NCI-H748 (cell line): ENCODE measurements at regions not wholly inside any gene's neighbourhood (a gene's known extent, or its start where the extent isn't known, plus 50 kb on each side); places are given as distances from the start of the nearest gene placed in this dataset.

Source experiments
- DNase-seq: peaks from one replicate; lab custom pipeline; 2025; ENCODE audit not compliant: unreplicated experiment; lab: John Stamatoyannopoulos, UW

DNA sequence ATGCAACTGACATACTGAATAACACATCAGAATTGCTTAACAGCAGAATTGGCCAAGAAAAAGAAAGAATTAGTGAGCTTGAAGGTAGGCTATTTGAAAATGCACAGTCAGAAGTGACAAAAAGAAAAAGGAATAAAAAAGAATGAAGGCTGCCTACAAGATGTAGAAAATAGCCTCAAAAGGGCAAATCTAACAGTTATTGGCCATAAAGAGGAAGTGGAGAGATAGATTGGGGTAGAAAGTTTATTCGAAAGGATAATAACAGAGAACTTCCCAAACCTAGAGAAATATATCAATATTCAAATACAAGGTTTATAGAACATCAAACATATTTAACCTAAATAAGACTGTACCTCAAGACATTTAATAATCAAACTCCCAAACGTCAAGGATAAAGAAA is 67.5 kb downstream of the ATP6V1G3 start:
- no peak for DNase-seq

DNA sequence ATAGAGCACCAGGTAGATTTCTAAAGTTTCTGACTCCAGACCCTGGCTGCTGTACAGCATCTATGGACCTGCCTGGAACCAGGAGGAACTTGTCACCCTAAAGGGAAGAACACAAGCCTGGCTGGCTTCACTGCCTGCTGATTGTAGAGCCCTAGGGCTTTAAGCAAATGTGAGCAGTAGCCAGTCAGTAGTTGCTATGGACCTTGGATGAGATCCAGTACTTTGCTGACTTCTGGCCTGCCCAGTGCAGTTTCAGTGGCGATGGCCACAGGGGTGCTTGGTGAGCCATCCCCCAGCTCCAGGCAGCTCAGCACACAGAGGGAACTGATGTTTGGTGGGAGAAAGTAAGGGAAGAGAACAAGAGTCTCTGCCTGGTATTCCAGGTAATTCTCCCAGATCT is 68.4 kb downstream of the ATP6V1G3 start:
- DNase-seq = no peak

DNA sequence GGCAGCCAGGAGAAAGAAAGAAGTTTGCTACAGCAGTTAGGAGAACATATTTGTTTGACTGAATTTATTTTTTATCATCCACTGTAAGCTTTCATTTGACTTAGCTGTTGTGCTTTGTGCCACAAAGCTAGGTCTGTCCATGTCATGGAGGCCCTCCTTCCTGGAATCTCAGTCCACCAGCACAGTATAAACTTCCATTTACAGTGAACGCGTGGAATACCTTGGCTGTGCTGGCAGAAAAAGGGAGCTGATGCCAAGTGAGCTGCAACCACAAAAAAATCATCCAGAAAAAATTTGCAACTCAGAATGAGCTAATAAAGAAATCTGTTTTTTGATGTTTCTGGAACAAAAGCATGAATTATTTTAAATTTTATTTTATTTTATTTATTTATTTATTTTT is 72.6 kb downstream of the ATP6V1G3 start:
- DNase-seq = no peak

DNA sequence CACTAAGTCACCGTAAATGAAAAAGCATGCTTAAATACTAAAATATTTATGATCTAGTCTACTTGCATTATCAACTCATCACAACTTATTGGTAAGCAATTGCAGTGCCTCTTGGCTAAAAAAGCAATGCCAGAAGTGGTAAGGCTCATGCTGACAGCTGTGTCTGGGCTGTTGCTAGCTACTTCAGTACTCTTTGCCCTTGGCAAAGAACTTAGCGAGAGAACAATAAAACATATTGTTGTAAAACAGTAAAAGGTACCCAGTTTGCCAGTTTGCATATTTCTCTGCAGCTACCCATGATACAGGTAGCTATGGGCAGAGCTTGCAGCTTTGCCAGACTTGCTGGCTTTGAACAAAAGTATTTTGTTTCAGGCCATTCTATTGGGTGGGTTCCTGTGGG is 73.1 kb downstream of the ATP6V1G3 start:
- no peak for DNase-seq

DNA sequence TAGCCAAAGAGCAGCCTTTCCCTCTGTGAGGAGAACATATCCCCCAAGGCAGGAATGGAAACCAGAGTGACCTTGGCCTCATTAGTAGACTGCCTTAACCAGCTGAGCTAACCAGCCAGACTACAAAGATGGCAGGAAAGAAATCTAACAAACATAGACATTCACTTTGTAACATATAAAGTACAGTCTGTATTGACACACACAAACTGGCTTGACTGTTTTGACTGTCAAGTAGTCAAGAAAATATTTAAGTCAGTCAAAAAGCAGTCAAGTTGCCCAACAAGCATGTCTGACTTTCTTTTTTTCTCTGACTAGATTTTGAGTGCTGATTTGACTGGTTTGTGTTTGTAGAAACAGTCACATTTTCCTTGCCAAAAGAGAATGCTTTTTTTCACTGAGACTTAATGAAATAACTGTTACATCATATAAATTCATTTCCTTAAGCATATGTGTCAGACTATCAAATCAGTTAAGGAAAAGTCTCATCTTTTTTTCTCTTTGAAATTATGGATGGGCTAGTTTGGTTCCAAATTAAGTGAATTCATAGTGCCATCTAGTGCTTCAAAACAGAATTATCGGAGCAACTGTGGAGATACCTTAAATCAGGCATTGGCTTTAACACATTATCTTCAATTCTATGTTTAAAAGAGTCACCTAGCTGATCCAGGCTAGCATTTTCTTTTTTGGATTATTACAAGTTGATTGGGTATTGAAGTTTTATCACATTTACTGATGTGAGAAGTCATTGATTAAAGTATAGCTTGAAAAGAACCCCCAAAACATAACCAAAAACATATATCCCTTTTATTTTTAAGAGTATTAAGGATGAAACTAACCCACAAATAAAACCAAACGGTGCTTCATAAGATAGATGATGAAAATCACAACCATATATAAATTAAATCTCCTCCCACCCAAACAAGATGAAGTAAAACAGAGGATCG is 75.0 kb downstream of the ATP6V1G3 start:
- peak; percentile 44 for DNase-seq

DNA sequence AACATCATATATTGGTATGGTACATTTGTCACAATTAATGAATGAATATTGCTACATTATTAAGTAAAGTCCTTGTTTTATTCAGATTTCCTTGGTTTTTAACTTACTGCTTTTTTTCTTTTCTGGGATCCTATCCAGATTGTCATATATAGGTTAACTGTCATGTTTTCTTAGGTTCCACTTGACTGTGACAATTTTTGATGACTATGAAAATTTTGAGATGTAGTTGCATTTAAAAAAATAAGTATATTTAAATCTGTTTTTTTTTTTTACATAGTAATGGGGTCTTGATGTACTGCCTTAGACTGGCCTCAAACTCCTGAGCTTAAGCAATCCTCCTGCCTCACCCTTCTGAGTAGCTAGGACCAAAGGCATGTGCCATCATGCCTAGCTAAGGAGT is 76.8 kb downstream of the ATP6V1G3 start:
- DNase-seq = no peak

DNA sequence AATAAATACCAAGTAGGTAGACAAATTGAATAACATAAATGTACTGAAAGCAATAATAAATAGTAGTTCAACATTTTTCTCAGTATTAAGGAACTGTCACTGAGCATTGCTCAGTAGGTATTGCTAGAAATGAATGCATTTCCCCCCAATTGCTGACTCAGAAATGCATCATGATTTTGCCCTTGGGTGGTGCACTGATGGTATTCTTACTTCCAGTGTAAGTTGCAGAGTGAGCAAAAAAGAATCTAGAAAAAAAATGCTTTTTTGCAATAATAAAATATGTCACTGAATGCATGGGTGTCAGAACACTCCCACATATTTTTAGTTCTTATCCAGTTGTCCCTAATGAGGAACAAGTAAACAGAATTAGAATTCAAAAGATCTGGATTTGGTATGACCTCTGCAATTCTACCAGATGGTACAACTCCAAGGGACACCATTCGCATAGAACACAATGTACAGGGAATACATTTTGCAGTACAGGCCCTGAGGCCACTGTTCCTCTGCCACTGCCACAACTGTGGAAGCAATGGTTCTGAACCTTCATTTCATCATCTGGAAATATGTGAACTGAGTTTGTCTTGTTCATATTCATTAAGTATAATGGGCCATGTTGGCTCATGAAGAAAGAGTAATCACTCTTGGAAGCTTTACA is 78.0 kb downstream of the ATP6V1G3 start:
- no peak for DNase-seq

DNA sequence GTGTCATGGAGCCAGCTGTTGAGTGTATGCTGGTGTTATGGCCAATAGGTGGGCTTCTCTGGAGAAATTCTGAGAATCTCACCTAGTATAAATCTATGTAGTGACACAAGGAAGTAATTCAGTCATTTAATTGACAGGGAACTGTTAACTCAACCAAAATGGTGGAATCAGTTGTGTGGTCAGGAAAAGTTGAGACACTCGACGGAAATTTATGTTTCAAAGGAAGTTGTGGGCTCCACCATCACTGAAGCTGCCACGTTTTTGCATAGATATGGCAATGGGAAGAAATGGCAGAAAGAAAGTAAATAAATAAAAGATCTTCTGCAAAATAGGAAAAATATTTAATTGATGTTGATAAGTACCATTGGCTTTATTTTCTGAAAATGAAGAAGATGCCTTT is 84.5 kb downstream of the ATP6V1G3 start:
- DNase-seq = no peak

DNA sequence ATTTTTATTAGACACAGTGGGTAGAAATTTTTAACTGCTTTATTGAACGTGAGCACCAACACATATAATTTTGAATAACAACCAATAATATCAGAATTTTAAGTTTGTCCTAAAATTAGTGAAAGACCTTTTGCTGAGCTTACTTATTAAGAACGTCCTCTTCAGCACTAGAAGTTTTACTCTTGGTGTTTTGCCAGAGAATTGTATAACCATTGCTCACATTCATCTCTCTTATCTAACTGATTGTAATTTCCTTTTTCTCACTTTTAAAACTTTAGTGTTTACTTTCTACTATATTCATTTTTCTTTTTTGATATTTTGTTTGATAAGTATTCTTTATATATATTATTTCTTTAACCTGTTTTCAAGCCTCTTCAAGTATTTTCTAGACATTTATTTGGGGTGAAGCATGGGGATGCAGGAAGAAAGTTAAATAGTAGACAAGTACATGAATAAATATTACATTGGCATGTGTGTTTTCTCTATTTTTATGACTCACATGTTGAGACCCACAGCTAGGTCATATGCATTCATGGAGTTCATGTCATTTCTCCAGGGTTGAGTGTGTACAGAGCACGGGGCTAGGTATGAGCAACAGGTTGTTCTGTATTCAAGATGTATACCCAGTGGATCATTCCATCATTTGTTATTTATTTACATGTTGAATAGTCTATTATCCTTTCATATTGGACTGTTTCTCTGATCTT is 90.6 kb downstream of the ATP6V1G3 start:
- no peak for DNase-seq

DNA sequence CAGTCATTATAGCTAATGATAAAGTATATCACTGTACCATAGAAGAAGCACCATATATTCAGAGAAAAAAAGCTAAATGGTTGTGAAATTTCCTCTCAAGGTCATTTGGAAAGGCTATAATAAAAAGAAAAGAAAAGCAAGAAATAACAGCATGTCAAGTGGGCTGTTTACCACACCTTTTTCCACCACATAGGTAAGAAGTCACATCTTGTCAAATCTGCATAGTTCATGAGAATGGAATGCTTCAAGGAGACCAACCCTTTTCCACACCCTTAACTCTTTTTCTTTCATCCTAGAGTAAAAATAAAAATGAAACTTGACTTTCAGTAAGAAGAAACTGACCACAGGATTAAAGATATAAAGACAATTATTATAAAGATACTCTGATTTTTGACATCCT is 91.2 kb downstream of the ATP6V1G3 start:
- no peak for DNase-seq

DNA sequence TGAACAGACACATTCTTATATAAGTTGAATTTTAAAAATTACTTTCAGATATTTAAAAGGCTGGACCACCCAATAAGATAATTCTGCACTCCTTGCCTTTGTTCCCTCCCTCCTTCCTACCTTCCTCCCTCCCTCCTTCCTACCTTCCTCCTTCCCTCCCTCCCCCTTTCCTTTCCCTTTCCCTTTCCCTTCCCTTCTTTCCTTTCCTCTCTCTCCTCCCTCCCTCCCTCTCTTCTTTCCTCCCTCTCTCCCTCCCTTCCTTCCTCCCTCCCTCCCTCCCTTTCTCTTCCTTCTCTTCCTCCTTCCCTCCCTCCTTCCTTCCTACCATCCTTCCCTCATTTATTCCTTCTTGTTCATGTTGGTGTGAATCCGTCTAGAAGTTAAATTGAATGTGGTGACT is 93.0 kb downstream of the ATP6V1G3 start:
- DNase-seq = no peak

DNA sequence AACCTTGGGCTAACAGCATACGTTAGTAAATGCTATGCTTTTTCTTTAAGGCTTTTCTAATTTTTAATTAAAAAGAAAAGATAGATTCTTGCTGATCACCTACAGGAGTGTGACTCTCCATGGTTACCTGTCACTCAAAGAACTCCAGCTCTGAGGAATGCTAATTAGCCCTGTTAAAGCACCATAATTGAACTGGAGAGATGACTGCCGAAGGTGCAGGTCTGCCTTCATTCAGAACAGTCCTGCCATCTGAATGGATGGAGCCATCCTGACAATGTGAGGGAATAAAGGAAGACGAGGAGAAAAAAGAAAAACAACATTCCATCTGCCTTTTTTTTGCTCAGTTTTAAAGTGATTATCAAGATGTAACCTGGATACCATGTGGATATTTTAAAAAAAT is 94.6 kb downstream of the ATP6V1G3 start:
- DNase-seq = no peak

DNA sequence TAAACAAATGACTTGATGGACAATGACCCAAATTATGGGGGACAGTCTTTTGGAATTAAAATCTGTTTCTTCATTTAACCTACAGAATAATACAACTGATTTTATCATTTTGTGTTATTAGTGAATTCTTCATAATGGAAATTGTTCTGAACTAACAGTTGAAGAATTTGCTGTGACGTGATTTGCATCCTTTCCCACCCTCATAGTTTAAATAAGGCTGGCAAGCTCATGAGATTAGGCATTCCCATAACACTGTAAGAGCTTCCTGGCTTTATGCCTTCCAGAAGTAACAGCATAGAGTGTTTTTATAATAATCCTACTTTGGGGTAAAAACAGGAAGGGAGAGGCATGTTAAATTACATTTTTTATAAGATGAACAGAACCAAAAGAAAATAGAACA is 95.7 kb downstream of the ATP6V1G3 start:
- DNase-seq = no peak

DNA sequence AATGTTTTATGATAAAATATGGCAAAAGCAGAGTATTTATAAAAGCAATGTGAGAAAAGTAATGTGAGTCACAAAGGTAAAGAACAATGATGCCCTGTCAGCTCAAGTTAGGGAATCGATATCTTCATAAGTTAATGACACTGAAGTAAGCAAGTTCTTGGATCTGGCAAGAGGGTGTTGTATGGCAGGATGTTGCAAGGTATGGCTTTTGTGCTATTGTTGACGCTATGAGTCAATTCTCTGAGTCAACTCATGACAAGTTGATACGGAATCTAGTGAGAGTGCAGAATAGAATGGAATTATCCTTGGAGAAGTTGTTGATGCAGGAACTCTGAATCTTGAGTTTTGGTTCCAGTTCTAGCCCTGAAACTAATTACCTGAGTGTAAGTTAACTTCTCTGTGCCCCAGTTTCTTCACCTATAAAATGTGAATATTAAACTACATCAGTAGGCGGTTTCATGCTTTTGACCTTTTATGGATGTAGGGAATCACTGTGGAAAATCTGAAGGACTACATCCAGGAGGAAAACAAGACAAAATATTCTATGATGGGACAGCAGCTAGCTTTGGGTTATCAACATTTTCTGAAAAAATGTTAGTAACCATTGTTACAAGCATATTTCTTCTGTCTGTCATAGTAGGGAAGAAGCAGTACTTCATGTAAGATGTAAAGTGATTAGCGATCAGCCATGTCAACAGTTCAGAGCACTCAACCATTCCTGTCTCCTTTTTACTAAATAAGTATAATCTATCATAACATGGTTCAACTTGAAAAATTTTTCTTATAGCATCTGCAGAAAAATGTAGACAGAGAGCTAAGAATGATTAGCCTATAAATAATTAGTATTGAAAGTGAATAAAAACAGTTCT is 96.9 kb downstream of the ATP6V1G3 start:
- no peak for DNase-seq

DNA sequence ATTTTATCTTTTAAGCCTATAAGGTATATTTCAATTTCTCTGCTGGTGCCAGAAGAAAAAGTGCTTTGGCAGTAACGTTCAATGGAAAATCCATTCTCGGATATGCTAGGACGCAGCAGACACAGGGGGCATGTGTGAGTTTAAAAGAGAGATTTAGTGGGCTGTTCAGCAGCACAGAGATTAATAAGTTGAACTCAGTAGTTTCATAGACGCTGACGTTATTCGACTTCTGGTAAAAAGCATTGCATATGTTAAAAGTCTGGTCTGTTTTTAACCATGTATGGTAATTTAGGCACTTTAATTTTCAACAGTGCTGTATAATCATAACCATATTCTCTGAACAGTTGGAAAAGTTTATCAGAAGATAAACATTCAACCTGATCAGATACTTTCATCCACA is 99.6 kb downstream of the ATP6V1G3 start:
- no peak for DNase-seq

DNA sequence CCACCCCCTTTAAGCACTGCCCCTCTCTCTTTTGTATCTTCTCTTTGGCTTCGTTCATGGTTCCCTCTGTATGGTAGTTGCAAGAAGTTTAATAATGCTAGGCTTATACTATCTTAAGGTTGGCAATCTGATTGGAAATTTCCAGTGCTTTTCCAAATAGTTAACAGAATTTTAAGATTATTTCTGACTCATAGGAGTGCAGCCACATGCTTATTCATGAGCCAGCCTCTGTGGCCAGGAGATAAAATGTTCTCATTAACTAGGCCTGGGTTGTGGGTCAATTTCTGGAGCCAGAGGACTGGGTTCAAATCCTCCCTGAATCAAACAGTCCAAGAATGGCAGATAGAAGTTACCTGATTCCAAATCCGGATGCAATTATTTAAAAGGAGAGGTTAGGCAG is 103.1 kb downstream of the ATP6V1G3 start:
- DNase-seq = no peak

DNA sequence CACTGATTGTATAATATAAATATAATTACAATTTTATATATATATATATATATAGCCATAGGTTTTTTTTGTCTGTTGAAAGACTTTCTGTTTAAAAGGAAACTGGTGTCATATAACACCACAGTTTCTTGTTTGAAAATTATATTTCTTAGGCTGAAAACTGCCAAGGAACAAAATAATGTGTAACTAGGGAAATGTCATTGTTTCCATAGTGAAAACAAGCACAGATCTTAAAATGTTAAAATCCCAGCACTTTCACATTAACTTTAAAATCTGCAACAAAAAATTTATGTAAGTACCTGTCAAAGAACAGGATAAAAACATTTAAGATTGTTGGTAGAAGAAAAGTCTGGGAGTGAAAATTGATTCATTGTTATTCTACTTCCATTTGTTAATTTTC is 104.2 kb downstream of the ATP6V1G3 start:
- no peak for DNase-seq

DNA sequence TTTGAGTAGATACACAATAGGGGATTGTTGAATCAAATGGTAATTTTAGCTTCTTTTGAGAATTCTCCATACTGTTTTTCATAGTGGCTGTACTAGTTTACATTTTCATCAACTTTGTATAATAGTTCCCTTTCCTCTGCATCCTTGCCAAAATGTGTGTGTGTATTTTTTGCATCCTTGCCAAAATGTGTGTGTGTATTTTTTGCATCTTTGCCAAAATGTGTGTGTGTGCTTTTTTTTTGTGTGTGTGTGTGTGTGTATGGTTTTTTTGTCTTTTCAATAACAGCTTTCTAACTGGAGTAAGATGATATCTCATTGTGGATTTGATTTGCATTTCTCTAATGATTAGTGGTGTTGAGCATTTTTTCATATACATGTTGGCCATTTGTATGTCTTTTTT is 105.4 kb downstream of the ATP6V1G3 start:
- no peak for DNase-seq

DNA sequence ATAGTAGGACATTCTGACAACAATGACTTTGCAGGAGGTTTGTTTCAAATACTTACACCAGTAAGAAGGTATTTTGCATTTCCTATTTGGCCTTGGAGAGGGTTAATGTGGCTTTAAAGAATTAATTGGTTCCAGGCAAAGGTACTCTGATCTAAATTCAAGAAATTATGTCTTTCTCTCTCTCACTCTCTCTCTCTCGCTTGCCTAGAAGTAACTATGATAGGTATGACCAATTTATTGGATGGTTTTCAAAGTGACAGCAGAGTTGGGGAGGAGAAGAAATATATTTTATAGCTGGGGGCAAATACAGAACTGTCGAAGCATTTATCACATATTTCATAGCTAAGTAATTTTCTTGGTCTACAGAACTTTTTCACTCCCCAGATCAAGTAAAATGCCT is 116.0 kb downstream of the ATP6V1G3 start:
- DNase-seq = no peak

DNA sequence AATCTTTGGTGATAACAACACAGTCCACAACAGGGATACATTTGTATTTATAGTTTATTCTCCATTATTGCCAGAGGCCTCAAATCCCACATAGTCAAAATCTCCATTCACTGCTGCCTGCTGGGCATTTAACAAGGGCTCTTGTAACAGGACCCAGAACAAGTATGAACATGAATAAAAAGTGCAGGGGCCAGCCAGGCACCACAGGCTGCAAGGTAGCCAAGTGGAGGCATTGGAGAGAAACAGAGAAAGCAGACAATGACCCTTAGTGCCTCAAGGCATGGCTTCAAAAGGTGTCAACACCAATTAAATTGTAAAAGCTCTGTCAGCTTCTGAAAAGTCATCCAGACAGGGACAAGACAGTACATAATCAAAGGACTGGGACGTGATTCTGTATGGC is 116.8 kb downstream of the ATP6V1G3 start:
- DNase-seq = peak; percentile 51

DNA sequence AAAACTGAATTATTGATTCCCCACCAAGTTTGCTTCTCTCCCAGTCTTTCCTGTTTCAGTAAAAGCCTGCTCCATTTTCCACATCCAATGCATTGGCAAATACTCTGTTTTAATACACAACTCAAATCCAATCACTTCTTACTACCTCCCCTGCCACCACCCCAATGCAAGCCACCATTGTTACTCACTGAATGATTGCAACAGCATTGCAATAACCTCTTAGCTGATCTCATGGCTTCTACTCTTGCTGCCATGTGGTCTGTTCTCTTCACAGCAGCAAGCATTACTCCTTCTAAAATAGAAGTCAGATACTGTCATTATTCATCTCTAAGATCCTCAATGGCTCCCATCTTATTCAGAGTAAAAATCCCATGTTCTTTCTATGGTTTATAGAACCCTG is 123.4 kb downstream of the ATP6V1G3 start:
- DNase-seq = no peak
